ENCODE measurements at regions not wholly inside any gene's neighbourhood (a gene's known extent, or its start where the extent isn't known, plus 50 kb on each side); places are given as distances from the start of the nearest gene placed in this dataset.

DNA sequence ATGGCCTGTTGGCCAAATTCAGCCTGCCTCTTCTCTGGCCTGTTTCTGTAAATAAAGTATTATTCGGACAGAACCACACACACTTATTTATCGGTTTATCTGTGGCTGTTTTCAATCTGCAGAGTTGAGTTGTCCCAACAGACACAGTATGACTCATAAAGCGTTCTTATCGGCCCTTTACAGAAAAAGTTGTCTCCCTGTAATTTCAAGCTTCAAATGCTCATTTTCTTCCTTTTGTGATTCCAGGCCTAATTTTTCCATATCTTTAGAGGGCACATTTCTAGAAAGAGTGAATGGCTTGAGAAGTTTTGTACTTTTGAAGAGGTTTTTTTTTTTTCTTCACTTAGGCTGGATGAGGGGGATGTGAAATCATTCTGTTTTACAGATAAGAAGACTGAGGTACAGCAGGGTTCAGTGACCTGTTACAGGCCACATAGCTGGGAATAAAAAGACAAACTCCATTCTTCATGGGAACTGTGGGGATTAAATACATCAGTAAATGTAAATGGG lies 440.9 kb downstream of the TSHZ3 start:
- no peak for TF ChIP-seq L3MBTL2 (conservative IDR thresholded peaks at IDR 0.05)
- TF ChIP-seq ARNT (IDR thresholded peaks at IDR 0.05): no peak
- no peak for TF ChIP-seq TARDBP (IDR thresholded peaks at IDR 0.05)
- TF ChIP-seq, protein P1, sequence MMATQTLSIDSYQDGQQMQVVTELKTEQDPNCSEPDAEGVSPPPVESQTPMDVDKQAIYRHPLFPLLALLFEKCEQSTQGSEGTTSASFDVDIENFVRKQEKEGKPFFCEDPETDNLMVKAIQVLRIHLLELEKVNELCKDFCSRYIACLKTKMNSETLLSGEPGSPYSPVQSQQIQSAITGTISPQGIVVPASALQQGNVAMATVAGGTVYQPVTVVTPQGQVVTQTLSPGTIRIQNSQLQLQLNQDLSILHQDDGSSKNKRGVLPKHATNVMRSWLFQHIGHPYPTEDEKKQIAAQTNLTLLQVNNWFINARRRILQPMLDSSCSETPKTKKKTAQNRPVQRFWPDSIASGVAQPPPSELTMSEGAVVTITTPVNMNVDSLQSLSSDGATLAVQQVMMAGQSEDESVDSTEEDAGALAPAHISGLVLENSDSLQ (IDR thresholded peaks at IDR 0.05): no peak
- TF ChIP-seq SUZ12 (IDR thresholded peaks at IDR 0.05): no peak
- no peak for TF ChIP-seq SP1 (IDR thresholded peaks at IDR 0.05)
- no peak for TF ChIP-seq FOXM1 (IDR thresholded peaks at IDR 0.05; ENCODE audit: borderline replicate concordance)
- TF ChIP-seq NFRKB (IDR thresholded peaks at IDR 0.05): no peak
- no peak for TF ChIP-seq ZNF384 (IDR thresholded peaks at IDR 0.05)
- TF ChIP-seq CTBP1 (IDR thresholded peaks at IDR 0.05; ENCODE audit: borderline replicate concordance): no peak
- TF ChIP-seq LEF1 (IDR thresholded peaks at IDR 0.05; ENCODE audit: borderline replicate concordance): no peak
- no peak for TF ChIP-seq FOXK2 (IDR thresholded peaks at IDR 0.05)
- TF ChIP-seq ELF4 (IDR thresholded peaks at IDR 0.05): no peak
- TF ChIP-seq FOXA1 (IDR thresholded peaks at IDR 0.05): no peak
- TF ChIP-seq HDGF (IDR thresholded peaks at IDR 0.05; ENCODE audit: borderline replicate concordance): no peak
- TF ChIP-seq BHLHE40 (IDR thresholded peaks at IDR 0.05; ENCODE audit: borderline replicate concordance): no peak
- no peak for DNase-seq (ENCODE audit: extremely low spot score)
- POLR2A ChIA-PET: no interaction called here
- CTCF ChIA-PET: no interaction called here

DNA sequence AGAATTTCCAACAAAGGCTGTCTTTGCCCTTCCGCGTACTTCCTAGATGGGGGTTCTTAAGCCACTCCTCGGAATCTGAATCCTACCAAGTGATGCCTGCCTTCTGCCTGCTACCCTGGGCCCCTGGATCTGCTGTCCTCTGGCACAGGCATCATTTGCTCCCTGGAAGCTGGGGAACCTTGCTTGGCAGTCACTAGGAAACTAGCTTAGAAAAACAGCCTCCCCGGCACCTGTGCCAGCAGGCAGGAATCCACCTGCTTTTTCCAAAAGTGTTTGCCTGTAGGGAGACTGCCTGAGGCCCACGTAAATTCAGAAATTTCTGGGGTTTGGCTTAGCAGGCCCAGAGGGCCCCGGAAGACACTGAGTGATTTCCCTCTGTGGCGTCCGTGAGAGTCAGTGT lies 442.4 kb downstream of the TSHZ3 start:
- POLR2A ChIA-PET: no interaction called here
- TF ChIP-seq FOXK2 (IDR thresholded peaks at IDR 0.05) (no peak), NFRKB (IDR thresholded peaks at IDR 0.05) (no peak), ZNF384 (IDR thresholded peaks at IDR 0.05) (no peak), CTBP1 (IDR thresholded peaks at IDR 0.05; ENCODE audit: borderline replicate concordance) (no peak), LEF1 (IDR thresholded peaks at IDR 0.05; ENCODE audit: borderline replicate concordance) (no peak), FOXA1 (IDR thresholded peaks at IDR 0.05) (no peak)
- DNase-seq (ENCODE audit: extremely low spot score): no peak
- CTCF ChIA-PET: interaction anchor here (0.5 kb wide), 1 partner anchor 16 kb away, joined by 3 read pairs; no protein-coding TSS in a partner anchor

DNA sequence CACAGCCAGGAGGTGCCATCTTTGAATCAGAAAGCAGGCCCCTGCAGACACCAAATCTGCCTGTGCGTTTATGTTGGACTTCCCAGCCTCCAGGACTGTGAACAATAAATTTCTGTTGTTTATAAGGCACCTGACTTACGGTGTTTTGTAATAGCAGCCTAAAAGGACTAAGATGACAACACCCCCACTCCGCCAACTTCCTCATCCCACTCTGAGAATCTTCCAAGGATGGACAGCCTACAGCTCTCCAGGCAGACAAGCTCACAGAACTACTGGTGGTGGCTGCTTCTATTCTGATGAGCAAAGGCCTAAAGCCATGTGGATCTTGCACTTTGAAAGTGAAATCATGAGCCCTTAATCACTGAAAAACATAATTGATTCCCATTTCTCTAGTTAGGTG lies 449.2 kb downstream of the TSHZ3 start:
- DNase-seq (ENCODE audit: extremely low spot score): no peak
- ChIA-PET POLR2A (no interaction called here), CTCF (no interaction called here)
- TF ChIP-seq ARNT (IDR thresholded peaks at IDR 0.05): no peak
- no peak for TF ChIP-seq SP1 (IDR thresholded peaks at IDR 0.05)
- TF ChIP-seq LEF1 (IDR thresholded peaks at IDR 0.05; ENCODE audit: borderline replicate concordance): no peak
- TF ChIP-seq, protein P1 (IDR thresholded peaks at IDR 0.05): no peak
- no peak for TF ChIP-seq CTBP1 (IDR thresholded peaks at IDR 0.05; ENCODE audit: borderline replicate concordance)
- TF ChIP-seq BHLHE40 (IDR thresholded peaks at IDR 0.05; ENCODE audit: borderline replicate concordance): no peak
- TF ChIP-seq ZNF384 (IDR thresholded peaks at IDR 0.05): no peak
- no peak for TF ChIP-seq FOXA1 (IDR thresholded peaks at IDR 0.05)
- TF ChIP-seq NFRKB (IDR thresholded peaks at IDR 0.05): no peak
- TF ChIP-seq HDGF (IDR thresholded peaks at IDR 0.05; ENCODE audit: borderline replicate concordance): no peak

DNA sequence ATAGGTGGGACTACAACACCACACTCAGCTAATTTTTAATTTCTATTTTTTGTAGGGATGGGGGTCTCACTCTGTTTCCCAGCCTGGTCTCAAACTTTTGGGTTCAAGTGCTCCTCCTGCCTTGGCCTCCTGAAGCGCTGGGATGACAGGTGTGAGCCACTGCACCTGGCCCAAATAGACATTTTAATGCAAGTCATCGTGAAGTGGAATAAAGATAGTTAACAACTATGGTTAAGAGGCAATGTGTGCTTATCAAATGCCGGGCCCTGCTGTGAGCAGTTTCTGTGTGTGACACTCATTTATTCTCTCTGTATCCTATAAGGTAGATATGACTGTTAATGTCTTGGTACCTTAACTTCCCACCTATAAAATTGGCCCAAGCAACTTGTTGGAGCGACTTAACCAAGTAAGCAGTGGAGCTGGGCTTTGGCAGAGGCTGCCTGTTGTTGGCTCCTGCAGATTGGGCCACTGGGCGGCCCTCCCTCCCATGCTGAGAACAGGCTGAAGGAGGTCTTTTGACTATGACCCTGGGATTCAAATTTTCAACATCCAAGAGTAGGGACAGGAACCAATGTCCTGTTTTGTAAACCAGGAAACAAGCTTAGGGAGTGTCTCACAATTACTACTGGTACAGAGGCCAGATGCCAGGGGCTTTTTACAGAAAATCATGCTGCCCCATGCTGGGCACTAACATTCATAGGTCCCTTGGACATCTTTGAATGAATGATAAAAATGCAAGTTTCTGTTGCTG lies 450.7 kb downstream of the TSHZ3 start:
- ChIA-PET CTCF (no interaction called here), POLR2A (no interaction called here)
- TF ChIP-seq L3MBTL2 (conservative IDR thresholded peaks at IDR 0.05) (no peak), CTBP1 (IDR thresholded peaks at IDR 0.05; ENCODE audit: borderline replicate concordance) (no peak), ZNF384 (IDR thresholded peaks at IDR 0.05) (no peak), TARDBP (IDR thresholded peaks at IDR 0.05) (no peak), SP1 (IDR thresholded peaks at IDR 0.05) (no peak), HDGF (IDR thresholded peaks at IDR 0.05; ENCODE audit: borderline replicate concordance) (no peak), FOXA1 (IDR thresholded peaks at IDR 0.05) (no peak), FOXM1 (IDR thresholded peaks at IDR 0.05; ENCODE audit: borderline replicate concordance) (no peak), SUZ12 (IDR thresholded peaks at IDR 0.05) (no peak)
- no peak for DNase-seq (ENCODE audit: extremely low spot score)

DNA sequence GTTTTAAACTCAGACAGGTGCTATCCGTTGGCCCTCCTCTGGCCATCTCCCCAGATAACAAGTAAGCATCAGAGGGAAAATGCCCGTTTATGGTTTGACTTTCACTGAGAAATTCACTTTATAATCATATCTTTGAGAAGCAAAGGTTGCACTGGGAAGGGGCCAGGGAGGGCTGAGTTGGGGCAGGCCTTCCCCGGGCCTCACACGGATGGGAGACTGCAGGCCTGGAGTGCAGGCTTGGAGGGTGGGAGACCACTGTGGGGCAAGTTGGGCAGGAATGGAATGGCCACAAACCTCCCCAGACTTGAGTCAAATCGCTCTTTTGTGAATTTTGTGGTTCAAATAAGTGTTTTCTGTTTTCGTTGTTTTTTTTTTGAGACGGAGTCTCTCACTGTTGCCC lies 451.7 kb downstream of the TSHZ3 start:
- ChIA-PET CTCF (no interaction called here), POLR2A (no interaction called here)
- no peak for DNase-seq (ENCODE audit: extremely low spot score)
- TF ChIP-seq ARNT (IDR thresholded peaks at IDR 0.05): no peak
- no peak for TF ChIP-seq SP1 (IDR thresholded peaks at IDR 0.05)
- no peak for TF ChIP-seq FOXK2 (IDR thresholded peaks at IDR 0.05)
- TF ChIP-seq ZNF384 (IDR thresholded peaks at IDR 0.05): no peak
- TF ChIP-seq, protein P1 (IDR thresholded peaks at IDR 0.05): no peak
- no peak for TF ChIP-seq CTBP1 (IDR thresholded peaks at IDR 0.05; ENCODE audit: borderline replicate concordance)
- TF ChIP-seq FOXA1 (IDR thresholded peaks at IDR 0.05): no peak
- TF ChIP-seq HDGF (IDR thresholded peaks at IDR 0.05; ENCODE audit: borderline replicate concordance): no peak
- TF ChIP-seq NFRKB (IDR thresholded peaks at IDR 0.05): no peak
- no peak for TF ChIP-seq LEF1 (IDR thresholded peaks at IDR 0.05; ENCODE audit: borderline replicate concordance)
- TF ChIP-seq SUZ12 (IDR thresholded peaks at IDR 0.05): no peak
- no peak for TF ChIP-seq TARDBP (IDR thresholded peaks at IDR 0.05)

DNA sequence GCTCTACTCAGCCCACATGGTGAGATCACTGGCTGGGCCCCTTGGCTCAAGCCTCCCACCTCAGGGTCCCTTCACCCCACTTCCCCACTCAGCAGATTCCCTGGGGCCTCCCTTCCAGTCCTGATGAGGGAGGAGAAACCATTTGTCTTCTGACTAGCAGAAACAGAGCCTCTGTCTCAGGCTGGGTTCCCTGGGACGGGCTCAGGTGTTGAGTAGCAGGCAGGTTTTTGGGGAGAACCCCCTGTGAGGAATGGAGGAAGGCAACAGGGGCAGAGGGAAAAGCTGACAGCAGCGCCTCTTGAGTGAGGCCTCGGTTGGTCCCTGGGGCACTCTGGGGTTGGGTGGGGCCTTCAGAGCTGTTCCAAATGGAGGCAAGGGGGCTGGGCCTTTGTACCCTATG lies 452.2 kb downstream of the TSHZ3 start:
- POLR2A ChIA-PET: no interaction called here
- TF ChIP-seq NFRKB (IDR thresholded peaks at IDR 0.05) (no peak), TARDBP (IDR thresholded peaks at IDR 0.05) (no peak), LEF1 (IDR thresholded peaks at IDR 0.05; ENCODE audit: borderline replicate concordance) (no peak), ZNF384 (IDR thresholded peaks at IDR 0.05) (no peak), L3MBTL2 (conservative IDR thresholded peaks at IDR 0.05) (no peak), ARNT (IDR thresholded peaks at IDR 0.05) (no peak), FOXM1 (IDR thresholded peaks at IDR 0.05; ENCODE audit: borderline replicate concordance) (no peak), FOXK2 (IDR thresholded peaks at IDR 0.05) (no peak), HDGF (IDR thresholded peaks at IDR 0.05; ENCODE audit: borderline replicate concordance) (no peak), SUZ12 (IDR thresholded peaks at IDR 0.05) (no peak), SP1 (IDR thresholded peaks at IDR 0.05) (no peak), ELF4 (IDR thresholded peaks at IDR 0.05) (no peak)
- TF ChIP-seq, protein P1 (IDR thresholded peaks at IDR 0.05): no peak
- CTCF ChIA-PET: no interaction called here
- DNase-seq (ENCODE audit: extremely low spot score): no peak

Data from HEK293T (cell line).